Liver (tissue), 8 donors: ENCODE measurements at regions not wholly inside any gene's neighbourhood (a gene's known extent, or its start where the extent isn't known, plus 50 kb on each side); places are given as distances from the start of the nearest gene placed in this dataset.

ENCODE experiments used
- DNase-seq: peaks from one replicate; pipeline ENCODE4 v3.0.0-alpha.2; 2017; ENCODE audit warnings: low spot score
- H3K27ac ChIP-seq, 2 donors: one replicate each; pipeline ENCODE4 v1.7.0; 2013; ENCODE audit warnings: inconsistent platforms in 2 of 2, low read length in 2 of 2, control low read depth in 1 of 2, low read depth in 1 of 2, mild to moderate bottlenecking in 1 of 2
- H3K27me3 ChIP-seq, 4 donors: one replicate each; pipeline versions ENCODE4 v1.6.1 to v1.7.0; 2013; ENCODE audit warnings: low read length in 3 of 4, inconsistent platforms in 1 of 4, mild to moderate bottlenecking in 1 of 4, moderate library complexity in 1 of 4; ENCODE audit not compliant: control insufficient read depth in 4 of 4, insufficient read depth in 4 of 4
- H3K36me3 ChIP-seq, 4 donors: one replicate each; pipeline versions ENCODE4 v1.6.1 to v1.7.0; 2013; ENCODE audit warnings: low read length in 3 of 4, mild to moderate bottlenecking in 3 of 4, low read depth in 1 of 4, moderate library complexity in 1 of 4; ENCODE audit not compliant: control insufficient read depth in 4 of 4, insufficient read depth in 3 of 4
- H3K4me1 ChIP-seq, 4 donors: one replicate each; pipeline versions ENCODE4 v1.6.1 to v1.7.0; 2013; ENCODE audit warnings: low read length in 3 of 4, mild to moderate bottlenecking in 3 of 4, moderate library complexity in 1 of 4; ENCODE audit not compliant: control insufficient read depth in 4 of 4, insufficient read depth in 4 of 4
- H3K4me3 ChIP-seq, 3 donors: one replicate each; pipeline versions ENCODE4 v1.6.1 to v1.7.0; 2013; ENCODE audit warnings: low read length in 3 of 3, control low read depth in 1 of 3, low read depth in 1 of 3, mild to moderate bottlenecking in 1 of 3
- H3K9ac ChIP-seq, 2 donors: one replicate each; pipeline ENCODE4 v1.7.0; 2013; ENCODE audit warnings: low read length in 2 of 2, mild to moderate bottlenecking in 2 of 2, moderate library complexity in 2 of 2, control low read depth in 1 of 2, low read depth in 1 of 2
- H3K9me3 ChIP-seq, 4 donors: one replicate each; pipeline versions ENCODE4 v1.6.1 to v1.7.0; 2013; ENCODE audit warnings: low read length in 3 of 4; ENCODE audit not compliant: control insufficient read depth in 4 of 4
- EGR1 ChIP-seq, 2 donors: IDR thresholded peaks; 2 replicates each; pipeline ENCODE4 v1.6.1; 2016 to 2018; ENCODE audit warnings: antibody characterized with exemption in 2 of 2, low read depth in 2 of 2
- HNF4A ChIP-seq, 2 donors: conservative IDR thresholded peaks; 2 replicates each; pipeline ENCODE4 v1.6.1; 2016; ENCODE audit warnings: antibody characterized with exemption in 2 of 2, mild to moderate bottlenecking in 2 of 2
- HNF4G ChIP-seq: IDR thresholded peaks from 2 replicates; pipeline ENCODE4 v1.6.1; 2016; ENCODE audit warnings: antibody characterized with exemption
- JUND ChIP-seq, 2 donors: IDR thresholded peaks; 2 replicates each; pipeline ENCODE4 v1.6.1; 2016; ENCODE audit warnings: antibody characterized with exemption in 2 of 2
- NR2F2 ChIP-seq: IDR thresholded peaks from 2 replicates; pipeline ENCODE4 v1.6.1; 2016; ENCODE audit warnings: antibody characterized with exemption
- RAD21 ChIP-seq, 2 donors: IDR thresholded peaks; 2 replicates each; pipeline ENCODE4 v1.6.1; 2016; ENCODE audit warnings: antibody characterized with exemption in 2 of 2, mild to moderate bottlenecking in 2 of 2
- RXRA ChIP-seq, 2 donors: IDR thresholded peaks; 2 replicates each; pipeline ENCODE4 v1.6.1; 2017 to 2018; ENCODE audit warnings: antibody characterized with exemption in 2 of 2, mild to moderate bottlenecking in 1 of 2
- SP1 ChIP-seq: IDR thresholded peaks from 2 replicates; pipeline ENCODE4 v1.6.1; 2018; ENCODE audit warnings: antibody characterized with exemption, mild to moderate bottlenecking
- TAF1 ChIP-seq: conservative IDR thresholded peaks from 2 replicates; pipeline ENCODE4 v1.6.1; 2016; ENCODE audit warnings: antibody characterized with exemption, mild to moderate bottlenecking
- YY1 ChIP-seq: IDR thresholded peaks from 2 replicates; pipeline ENCODE4 v1.6.1; 2016; ENCODE audit warnings: antibody characterized with exemption, mild to moderate bottlenecking
- WGBS: extraction: QIAGEN DNeasy Blood & Tissue Kit; methylation state at CpG from one replicate; pipeline ENCODE4 v1.1.7; 2013; 5-methylcytosine and 5-hydroxymethylcytosine counted together
- TF ChIP-seq, protein P1 (sequence below): IDR thresholded peaks from 2 replicates; pipeline ENCODE4 v1.6.1; 2016; ENCODE audit warnings: antibody characterized with exemption, mild to moderate bottlenecking
- TF ChIP-seq, protein P2 (sequence below): fragments of 150-350 bp; IDR thresholded peaks from 2 replicates; pipeline ENCODE4 v1.5.1; 2017; ENCODE audit warnings: improper control_type of control experiment, low read depth, low read length; ENCODE audit not compliant: missing input control
- TF ChIP-seq, protein P3 (sequence below): IDR thresholded peaks from 2 replicates; pipeline ENCODE4 v1.6.1; 2016; ENCODE audit warnings: antibody characterized with exemption
- TF ChIP-seq, protein P4 (sequence below): IDR thresholded peaks from 2 replicates; pipeline ENCODE4 v1.6.1; 2016; ENCODE audit warnings: antibody characterized with exemption
- TF ChIP-seq, protein P5 (sequence below): IDR thresholded peaks from 2 replicates; pipeline ENCODE4 v1.6.1; 2016; ENCODE audit warnings: antibody characterized with exemption
- donor health status: healthy.
- donor health status: healthy.
- donor health status: healthy.
- donor health status: healthy.
- donor health status: healthy.

DNA sequence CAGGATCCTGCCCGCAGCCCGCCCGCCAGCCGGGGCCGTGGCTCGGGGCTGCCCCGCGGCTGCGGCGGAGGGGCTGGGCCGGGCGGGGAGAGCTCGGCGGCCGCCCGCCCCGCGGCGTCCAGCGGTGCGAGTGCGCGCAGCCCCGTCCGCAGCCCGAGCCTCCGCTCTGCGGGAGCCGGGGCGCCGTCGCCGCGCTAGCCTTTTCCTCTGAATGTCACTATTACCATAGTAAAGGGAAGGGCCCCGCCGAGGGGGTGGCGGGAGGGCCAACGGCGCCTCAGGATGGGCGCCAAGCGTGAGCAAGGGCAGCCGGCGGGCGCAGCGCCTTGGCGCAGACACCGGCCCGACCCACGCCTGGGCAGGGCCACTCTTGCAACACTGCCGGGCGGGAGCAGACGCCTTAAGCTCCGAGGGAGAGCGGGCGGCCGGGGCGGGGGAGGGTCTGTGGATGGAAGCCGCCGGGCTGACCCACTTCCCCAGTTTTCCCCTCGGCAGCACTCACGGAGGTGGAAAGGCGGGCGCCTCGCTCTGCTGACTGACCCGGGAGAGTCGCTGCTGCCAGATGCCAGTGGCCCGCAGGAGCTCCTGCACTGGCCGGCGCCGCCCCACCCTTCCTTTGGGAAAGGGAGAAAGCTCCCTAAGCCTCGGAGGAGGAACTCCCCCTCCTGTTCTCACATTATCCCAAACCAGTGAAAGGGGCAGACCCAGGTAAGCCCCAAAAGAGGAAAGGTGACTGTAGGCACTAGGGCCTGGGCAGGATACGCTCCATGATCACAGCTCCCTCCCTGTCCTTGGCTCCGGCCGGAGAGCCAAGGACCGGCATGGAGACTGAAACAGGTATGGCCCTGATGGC is 329.4 kb downstream of the HNRNPD start:
- TF ChIP-seq TAF1, result no peak
- TF ChIP-seq HNF4G, result no peak
- no peak for TF ChIP-seq NR2F2
- no peak for TF ChIP-seq EGR1 (IDR thresholded peaks at IDR 0.05; ENCODE audit: low read depth in 2 of 2)
- TF ChIP-seq JUND (IDR thresholded peaks at IDR 0.05), result no peak
- TF ChIP-seq, protein P1, sequence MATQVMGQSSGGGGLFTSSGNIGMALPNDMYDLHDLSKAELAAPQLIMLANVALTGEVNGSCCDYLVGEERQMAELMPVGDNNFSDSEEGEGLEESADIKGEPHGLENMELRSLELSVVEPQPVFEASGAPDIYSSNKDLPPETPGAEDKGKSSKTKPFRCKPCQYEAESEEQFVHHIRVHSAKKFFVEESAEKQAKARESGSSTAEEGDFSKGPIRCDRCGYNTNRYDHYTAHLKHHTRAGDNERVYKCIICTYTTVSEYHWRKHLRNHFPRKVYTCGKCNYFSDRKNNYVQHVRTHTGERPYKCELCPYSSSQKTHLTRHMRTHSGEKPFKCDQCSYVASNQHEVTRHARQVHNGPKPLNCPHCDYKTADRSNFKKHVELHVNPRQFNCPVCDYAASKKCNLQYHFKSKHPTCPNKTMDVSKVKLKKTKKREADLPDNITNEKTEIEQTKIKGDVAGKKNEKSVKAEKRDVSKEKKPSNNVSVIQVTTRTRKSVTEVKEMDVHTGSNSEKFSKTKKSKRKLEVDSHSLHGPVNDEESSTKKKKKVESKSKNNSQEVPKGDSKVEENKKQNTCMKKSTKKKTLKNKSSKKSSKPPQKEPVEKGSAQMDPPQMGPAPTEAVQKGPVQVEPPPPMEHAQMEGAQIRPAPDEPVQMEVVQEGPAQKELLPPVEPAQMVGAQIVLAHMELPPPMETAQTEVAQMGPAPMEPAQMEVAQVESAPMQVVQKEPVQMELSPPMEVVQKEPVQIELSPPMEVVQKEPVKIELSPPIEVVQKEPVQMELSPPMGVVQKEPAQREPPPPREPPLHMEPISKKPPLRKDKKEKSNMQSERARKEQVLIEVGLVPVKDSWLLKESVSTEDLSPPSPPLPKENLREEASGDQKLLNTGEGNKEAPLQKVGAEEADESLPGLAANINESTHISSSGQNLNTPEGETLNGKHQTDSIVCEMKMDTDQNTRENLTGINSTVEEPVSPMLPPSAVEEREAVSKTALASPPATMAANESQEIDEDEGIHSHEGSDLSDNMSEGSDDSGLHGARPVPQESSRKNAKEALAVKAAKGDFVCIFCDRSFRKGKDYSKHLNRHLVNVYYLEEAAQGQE, result no peak
- TF ChIP-seq, protein P2, sequence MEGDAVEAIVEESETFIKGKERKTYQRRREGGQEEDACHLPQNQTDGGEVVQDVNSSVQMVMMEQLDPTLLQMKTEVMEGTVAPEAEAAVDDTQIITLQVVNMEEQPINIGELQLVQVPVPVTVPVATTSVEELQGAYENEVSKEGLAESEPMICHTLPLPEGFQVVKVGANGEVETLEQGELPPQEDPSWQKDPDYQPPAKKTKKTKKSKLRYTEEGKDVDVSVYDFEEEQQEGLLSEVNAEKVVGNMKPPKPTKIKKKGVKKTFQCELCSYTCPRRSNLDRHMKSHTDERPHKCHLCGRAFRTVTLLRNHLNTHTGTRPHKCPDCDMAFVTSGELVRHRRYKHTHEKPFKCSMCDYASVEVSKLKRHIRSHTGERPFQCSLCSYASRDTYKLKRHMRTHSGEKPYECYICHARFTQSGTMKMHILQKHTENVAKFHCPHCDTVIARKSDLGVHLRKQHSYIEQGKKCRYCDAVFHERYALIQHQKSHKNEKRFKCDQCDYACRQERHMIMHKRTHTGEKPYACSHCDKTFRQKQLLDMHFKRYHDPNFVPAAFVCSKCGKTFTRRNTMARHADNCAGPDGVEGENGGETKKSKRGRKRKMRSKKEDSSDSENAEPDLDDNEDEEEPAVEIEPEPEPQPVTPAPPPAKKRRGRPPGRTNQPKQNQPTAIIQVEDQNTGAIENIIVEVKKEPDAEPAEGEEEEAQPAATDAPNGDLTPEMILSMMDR, result no peak
- TF ChIP-seq RAD21 (IDR thresholded peaks at IDR 0.05), result no peak
- TF ChIP-seq, protein P3, sequence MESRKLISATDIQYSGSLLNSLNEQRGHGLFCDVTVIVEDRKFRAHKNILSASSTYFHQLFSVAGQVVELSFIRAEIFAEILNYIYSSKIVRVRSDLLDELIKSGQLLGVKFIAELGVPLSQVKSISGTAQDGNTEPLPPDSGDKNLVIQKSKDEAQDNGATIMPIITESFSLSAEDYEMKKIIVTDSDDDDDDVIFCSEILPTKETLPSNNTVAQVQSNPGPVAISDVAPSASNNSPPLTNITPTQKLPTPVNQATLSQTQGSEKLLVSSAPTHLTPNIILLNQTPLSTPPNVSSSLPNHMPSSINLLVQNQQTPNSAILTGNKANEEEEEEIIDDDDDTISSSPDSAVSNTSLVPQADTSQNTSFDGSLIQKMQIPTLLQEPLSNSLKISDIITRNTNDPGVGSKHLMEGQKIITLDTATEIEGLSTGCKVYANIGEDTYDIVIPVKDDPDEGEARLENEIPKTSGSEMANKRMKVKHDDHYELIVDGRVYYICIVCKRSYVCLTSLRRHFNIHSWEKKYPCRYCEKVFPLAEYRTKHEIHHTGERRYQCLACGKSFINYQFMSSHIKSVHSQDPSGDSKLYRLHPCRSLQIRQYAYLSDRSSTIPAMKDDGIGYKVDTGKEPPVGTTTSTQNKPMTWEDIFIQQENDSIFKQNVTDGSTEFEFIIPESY, result no peak
- TF ChIP-seq YY1, result no peak
- TF ChIP-seq, protein P4, sequence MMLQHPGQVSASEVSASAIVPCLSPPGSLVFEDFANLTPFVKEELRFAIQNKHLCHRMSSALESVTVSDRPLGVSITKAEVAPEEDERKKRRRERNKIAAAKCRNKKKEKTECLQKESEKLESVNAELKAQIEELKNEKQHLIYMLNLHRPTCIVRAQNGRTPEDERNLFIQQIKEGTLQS, result no peak
- TF ChIP-seq HNF4A (conservative IDR thresholded peaks at IDR 0.05), result no peak
- TF ChIP-seq, protein P5, sequence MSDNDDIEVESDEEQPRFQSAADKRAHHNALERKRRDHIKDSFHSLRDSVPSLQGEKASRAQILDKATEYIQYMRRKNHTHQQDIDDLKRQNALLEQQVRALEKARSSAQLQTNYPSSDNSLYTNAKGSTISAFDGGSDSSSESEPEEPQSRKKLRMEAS, result no peak
- no peak for TF ChIP-seq RXRA (IDR thresholded peaks at IDR 0.05)
- no peak for TF ChIP-seq SP1
- peak overlapping the region in 2 of 3 donors; percentile 27 to 62 for H3K4me3 ChIP-seq
- no peak overlapping the region for H3K9ac ChIP-seq

More for the DNA sequence above, 329.4 kb downstream of the HNRNPD start:
- under 1% methylated on average over 75 of the region's 75 CpGs for WGBS
- no peak overlapping the region for H3K27ac ChIP-seq
- DNase-seq, result peak; percentile 44
- H3K9me3 ChIP-seq, result no peaks in the 10 kb centered on the region
- H3K4me1 ChIP-seq, result peaks cover 5 to 17% (median 8%) of the 10 kb centered on the region in 4 donors
- H3K36me3 ChIP-seq, result no peaks in the 10 kb centered on the region
- peaks cover 0 to 8% (median 4%) of the 10 kb centered on the region in 4 donors for H3K27me3 ChIP-seq
